GM23248 (cell line): ENCODE measurements at regions not wholly inside any gene's neighbourhood (a gene's known extent, or its start where the extent isn't known, plus 50 kb on each side); places are given as distances from the start of the nearest gene placed in this dataset.

Experiments used
- EZH2 ChIP-seq: fragments of 200-600 bp; sonication (generic); IDR thresholded peaks from 2 replicates; pipeline ENCODE4 v1.6.1; 2018; ENCODE audit warnings: antibody characterized with exemption, mild to moderate bottlenecking; ENCODE audit not compliant: insufficient read depth, poor library complexity, severe bottlenecking
- EZH2phosphoT487 ChIP-seq: fragments of 200-600 bp; sonication (generic); IDR thresholded peaks from 2 replicates; pipeline ENCODE4 v1.6.1; 2018; ENCODE audit warnings: antibody characterized with exemption, moderate library complexity, mild to moderate bottlenecking, low read depth; ENCODE audit not compliant: insufficient read depth

- no peak for TF ChIP-seq EZH2
- TF ChIP-seq EZH2phosphoT487: no peak
These were observed 94.4 kb upstream of the CLCN4 start for GRCh38 chrX:10062352-10062751.
